ENCODE measurements at regions not wholly inside any gene's neighbourhood (a gene's known extent, or its start where the extent isn't known, plus 50 kb on each side); places are given as distances from the start of the nearest gene placed in this dataset.

- TF ChIP-seq ZNF768 (tag by site-specific recombination; IDR thresholded peaks at IDR 0.05) (no peak), ZNF785 (tag by site-specific recombination; IDR thresholded peaks at IDR 0.05) (no peak), HOXA7 (CRISPR knock-in tag; IDR thresholded peaks at IDR 0.05; ENCODE audit: borderline replicate concordance) (no peak), ZXDB (tag by site-specific recombination; IDR thresholded peaks at IDR 0.05) (no peak), ZSCAN23 (tag by site-specific recombination; IDR thresholded peaks at IDR 0.05) (no peak), ZNF324 (tag by site-specific recombination; IDR thresholded peaks at IDR 0.05) (no peak), ZNF426 (tag by site-specific recombination; IDR thresholded peaks at IDR 0.05) (no peak), ZNF544 (tag by site-specific recombination; IDR thresholded peaks at IDR 0.05) (no peak), ZNF830 (tag by site-specific recombination; IDR thresholded peaks at IDR 0.05; ENCODE audit: low read depth) (no peak), PBX3 (CRISPR knock-in tag; IDR thresholded peaks at IDR 0.05) (no peak), ZNF76 (tag by site-specific recombination; IDR thresholded peaks at IDR 0.05; ENCODE audit: borderline replicate concordance, low read depth) (no peak), ZNF274 (IDR thresholded peaks at IDR 0.05; ENCODE audit: low read length) (no peak), ZNF274 (tag by site-specific recombination; IDR thresholded peaks at IDR 0.05; ENCODE audit: borderline replicate concordance) (no peak), BCL6B (tag by site-specific recombination; IDR thresholded peaks at IDR 0.05) (no peak), ZNF280D (tag by site-specific recombination; IDR thresholded peaks at IDR 0.05) (no peak), FEZF1 (tag by site-specific recombination; IDR thresholded peaks at IDR 0.05) (no peak), YY1 (tag by site-specific recombination; IDR thresholded peaks at IDR 0.05) (no peak), ZNF639 (tag by site-specific recombination; IDR thresholded peaks at IDR 0.05) (no peak), ZFP41 (tag by site-specific recombination; IDR thresholded peaks at IDR 0.05; ENCODE audit: borderline replicate concordance) (no peak), ZBTB21 (tag by site-specific recombination; IDR thresholded peaks at IDR 0.05) (no peak), ZNF175 (tag by site-specific recombination; IDR thresholded peaks at IDR 0.05) (no peak)
- ChIA-PET CTCF (no interaction called here), POLR2A (no interaction called here)
- Histone ChIP-seq H3K4me3 (ENCODE audit: low read depth, low read length) (no peak overlapping the region), H3K36me3 (ENCODE audit: control insufficient read depth in 2 of 2, insufficient read depth in 1 of 2, low read length in 2 of 2) (no peaks in the 10 kb centered on the region), H3K27ac (ENCODE audit: extremely low read depth, low read depth, low read length) (no peak overlapping the region), H3K9me3 (ENCODE audit: control insufficient read depth, insufficient read depth, low read depth, low read length) (no peaks in the 10 kb centered on the region), H3K4me1 (ENCODE audit: control insufficient read depth, insufficient read depth, low read length) (no peaks in the 10 kb centered on the region)
Observed at GRCh38 chr7:68984306-68984705, 614.0 kb upstream of the AUTS2 start.

- Histone ChIP-seq H3K4me3 (ENCODE audit: low read depth, low read length) (no peak overlapping the region), H3K36me3 (ENCODE audit: control insufficient read depth in 2 of 2, insufficient read depth in 1 of 2, low read length in 2 of 2) (no peaks in the 10 kb centered on the region), H3K4me1 (ENCODE audit: control insufficient read depth, insufficient read depth, low read length) (no peaks in the 10 kb centered on the region), H3K27ac (ENCODE audit: extremely low read depth, low read depth, low read length) (no peak overlapping the region), H3K9me3 (ENCODE audit: control insufficient read depth, insufficient read depth, low read depth, low read length) (no peaks in the 10 kb centered on the region)
- ChIA-PET POLR2A (no interaction called here), CTCF (no interaction called here)
- TF ChIP-seq ZNF518A (tag by site-specific recombination; conservative IDR thresholded peaks at IDR 0.05; ENCODE audit: low read depth) (no peak), ZNF114 (tag by site-specific recombination; IDR thresholded peaks at IDR 0.05) (no peak), ZNF670 (tag by site-specific recombination; IDR thresholded peaks at IDR 0.05; ENCODE audit: low read depth) (no peak), ZNF555 (tag by site-specific recombination; conservative IDR thresholded peaks at IDR 0.05) (no peak), GLIS2 (tag by site-specific recombination; IDR thresholded peaks at IDR 0.05) (no peak)
Observed at GRCh38 chr7:68994841-68995240, 603.4 kb upstream of the AUTS2 start.

Measured in HEK293 (cell line).